ENCODE measurements at regions not wholly inside any gene's neighbourhood (a gene's known extent, or its start where the extent isn't known, plus 50 kb on each side); places are given as distances from the start of the nearest gene placed in this dataset.

- Histone ChIP-seq H3K9me1 (replicated peaks; ENCODE audit: control insufficient read depth, extremely low read depth, insufficient read depth, low read length) (no peaks in the 10 kb centered on the region), H3K9me3 (replicated peaks; ENCODE audit: control insufficient read depth, insufficient read depth, low read length) (no peaks in the 10 kb centered on the region), H2AFZ (ENCODE audit: low read depth, low read length) (no peak overlapping the region), H3K4me3 (replicated peaks in 1 of 3; ENCODE audit: insufficient read depth in 1 of 3, low read depth in 1 of 3, low read length in 3 of 3) (no peak overlapping the region), H3K36me3 (ENCODE audit: control insufficient read depth in 2 of 2, extremely low read depth in 1 of 2, insufficient read depth in 2 of 2, low read length in 2 of 2) (no peaks in the 10 kb centered on the region), H3K4me2 (ENCODE audit: insufficient read depth, low read length) (no peak overlapping the region), H4K20me1 (replicated peaks; ENCODE audit: control insufficient read depth, extremely low read depth, insufficient read depth, low read length) (no peaks in the 10 kb centered on the region), H3K79me2 (ENCODE audit: control insufficient read depth, insufficient read depth, low read length) (no peaks in the 10 kb centered on the region), H3K27me3 (ENCODE audit: control insufficient read depth in 2 of 2, insufficient read depth in 2 of 2, low read length in 2 of 2) (no peaks in the 10 kb centered on the region), H3K9ac (replicated peaks; ENCODE audit: extremely low read depth, insufficient read depth, low read length) (no peak overlapping the region), H3K27ac (ENCODE audit: insufficient read depth, low read depth, low read length) (no peak overlapping the region), H3K4me1 (ENCODE audit: control insufficient read depth, extremely low read depth, insufficient read depth, low read length) (peaks cover 18% of the 10 kb centered on the region)
- CTCF ChIA-PET: no interaction called here
- no TSS peak for BruUV-seq (replicated peaks)
- DNase-seq (ENCODE audit: low read depth, low spot score) (no peak), FAIRE-seq (no peak)
- intact Hi-C loops (cut with micrococcal nuclease) (loop anchor here (5.0 kb wide), 1 partner anchor 354 kb away; no protein-coding TSS in a partner anchor), dilution Hi-C loops (cut with MboI; ENCODE audit: extremely low pct_ligation_motif_present, low sequenced_read_pairs) (no loop called here)
- POLR2A ChIA-PET: no interaction called here
- TF ChIP-seq POLR2A (IDR thresholded peaks at IDR 0.05; ENCODE audit: low read depth, low read length) (no peak), FOS (IDR thresholded peaks at IDR 0.05; ENCODE audit: borderline replicate concordance, insufficient read depth, low read length) (no peak), JUN (IDR thresholded peaks at IDR 0.05; ENCODE audit: borderline replicate concordance, insufficient read depth, insufficient read length, low read depth) (no peak), MAX (IDR thresholded peaks at IDR 0.05; ENCODE audit: insufficient read depth, insufficient read length) (no peak), POLR2AphosphoS5 (IDR thresholded peaks at IDR 0.05; ENCODE audit: insufficient read depth, low read depth, low read length) (no peak), CTCF (IDR thresholded peaks at IDR 0.05; ENCODE audit: extremely low read depth in 1 of 2, insufficient read depth in 1 of 2, low read depth in 1 of 2, low read length in 2 of 2) (no peak), MYC (IDR thresholded peaks at IDR 0.05; ENCODE audit: low read depth, low read length) (no peak), GATA2 (IDR thresholded peaks at IDR 0.05; ENCODE audit: insufficient read depth, insufficient read length, low read depth, low read length) (no peak), EZH2 (IDR thresholded peaks at IDR 0.05; ENCODE audit: borderline replicate concordance, low read depth, low read length, severe bottlenecking) (no peak)
These were observed 584.5 kb downstream of the TLE4 start for GRCh38 chr9:80156262-80156661.
